ENCODE measurements at regions not wholly inside any gene's neighbourhood (a gene's known extent, or its start where the extent isn't known, plus 50 kb on each side); places are given as distances from the start of the nearest gene placed in this dataset.

GRCh38 chr7:42761486-42761885, 150.4 kb downstream of the C7orf25 start:
- TF ChIP-seq CTCF (IDR thresholded peaks at IDR 0.05), result no peak
- no peak for TF ChIP-seq POLR2A (IDR thresholded peaks at IDR 0.05)

Measured in heart left ventricle (tissue), 13 donors.